IMR-90 (cell line): ENCODE measurements at regions not wholly inside any gene's neighbourhood (a gene's known extent, or its start where the extent isn't known, plus 50 kb on each side); places are given as distances from the start of the nearest gene placed in this dataset.

ENCODE experiments used
- ATAC-seq: fragments of 200-7000 bp; cut with Tn5 transposase; 2 replicates; pipeline ENCODE4 v1.9.1; 2020; ENCODE audit warnings: low read depth, mild to moderate bottlenecking, moderate library complexity
- BruUV-seq: library from RNA; stranded (reverse); fragments of 400-500 nt; replicated peaks from 2 replicates; lab custom pipeline; 2021; lab: Mats Ljungman, UMichigan
- CTCF ChIA-PET: fragments of 300-600 bp; formaldehyde crosslinking; extraction: SDS; loops from one replicate; lab custom pipeline; 2021; ENCODE audit warnings: antibody characterized with exemption; lab: Yijun Ruan, JAX
- POLR2A ChIA-PET: fragments of 300-600 bp; sonication (Branson Sonifier 250); formaldehyde crosslinking; loops from one replicate; lab custom pipeline; 2022; ENCODE audit warnings: antibody characterized with exemption; ENCODE audit not compliant: unreplicated experiment; lab: Charles Lee
- DNase-seq: peaks from one replicate; pipeline ENCODE4 v3.0.0; 2013
- H2AFZ ChIP-seq: replicated peaks from 2 replicates; pipeline ENCODE3; 2013; ENCODE audit warnings: low read length, mild to moderate bottlenecking; ENCODE audit not compliant: poor library complexity
- H2AK5ac ChIP-seq: 2 replicates; pipeline ENCODE4 v1.6.1; 2013; ENCODE audit warnings: low read depth, low read length, inconsistent platforms
- H2AK9ac ChIP-seq: replicated peaks from 2 replicates; pipeline ENCODE3; 2013; ENCODE audit warnings: mild to moderate bottlenecking, low read depth, low read length, moderate library complexity; ENCODE audit not compliant: poor library complexity
- H2BK120ac ChIP-seq: 2 replicates; pipeline ENCODE4 v1.6.1; 2013; ENCODE audit warnings: low read depth, low read length, inconsistent platforms
- H2BK15ac ChIP-seq: 3 replicates; pipeline ENCODE4 v1.6.1; 2013; ENCODE audit warnings: low read depth, low read length, inconsistent platforms
- H2BK20ac ChIP-seq: 2 replicates; pipeline ENCODE4 v1.6.1; 2013; ENCODE audit warnings: low read depth, mild to moderate bottlenecking, inconsistent platforms, low read length, moderate library complexity
- H2BK5ac ChIP-seq: 2 replicates; pipeline ENCODE4 v1.6.1; 2013; ENCODE audit warnings: mild to moderate bottlenecking, low read depth, low read length, inconsistent platforms; ENCODE audit not compliant: poor library complexity, severe bottlenecking
- H3K14ac ChIP-seq: replicated peaks from 2 replicates; pipeline ENCODE4 v1.6.1; 2013; ENCODE audit warnings: low read depth, low read length, inconsistent platforms
- H3K18ac ChIP-seq: 2 replicates; pipeline ENCODE4 v1.6.1; 2013; ENCODE audit warnings: low read depth, low read length, control low read depth
- H3K23ac ChIP-seq: 2 replicates; pipeline ENCODE4 v1.6.1; 2013; ENCODE audit warnings: low read depth, low read length, inconsistent platforms
- H3K27ac ChIP-seq: 2 replicates; pipeline ENCODE4 v1.5.1; 2013; ENCODE audit warnings: mild to moderate bottlenecking, control low read depth, low read length; ENCODE audit not compliant: insufficient read depth
- H3K27me3 ChIP-seq: 2 replicates; pipeline ENCODE4 v1.6.1; 2013; ENCODE audit warnings: low read length; ENCODE audit not compliant: control insufficient read depth, insufficient read depth
- H3K36me3 ChIP-seq: 2 replicates; pipeline ENCODE4 v1.6.1; 2013; ENCODE audit warnings: low read length, mixed read lengths; ENCODE audit not compliant: control insufficient read depth, insufficient read depth
- H3K4ac ChIP-seq: 2 replicates; pipeline ENCODE4 v1.6.1; 2013; ENCODE audit warnings: low read depth, low read length, inconsistent platforms
- H3K4me1 ChIP-seq: 2 replicates; pipeline ENCODE4 v1.6.1; 2013; ENCODE audit warnings: low read length, mixed read lengths; ENCODE audit not compliant: control insufficient read depth, insufficient read depth
- H3K4me2 ChIP-seq: 2 replicates; pipeline ENCODE4 v1.6.1; 2013; ENCODE audit warnings: low read depth, mild to moderate bottlenecking, control low read depth, low read length, moderate library complexity
- H3K4me3 ChIP-seq: 2 replicates; pipeline ENCODE4 v1.5.1; 2013; ENCODE audit warnings: low read depth, mild to moderate bottlenecking, control low read depth, low read length, moderate library complexity; ENCODE audit not compliant: insufficient read depth
- H3K56ac ChIP-seq: 2 replicates; pipeline ENCODE4 v1.6.1; 2013; ENCODE audit warnings: low read length, inconsistent platforms; ENCODE audit not compliant: insufficient read depth; ENCODE audit errors: extremely low read depth
- H3K79me1 ChIP-seq, 2 experiments: 2 replicates each; pipeline ENCODE4 v1.6.1; 2013; ENCODE audit warnings: low read length in 2 of 2, inconsistent platforms in 1 of 2, low read depth in 1 of 2
- H3K9ac ChIP-seq: 2 replicates; pipeline ENCODE4 v1.6.1; 2013; ENCODE audit warnings: low read depth, low read length, control low read depth
- H3K9me1 ChIP-seq: 2 replicates; pipeline ENCODE4 v1.6.1; 2013; ENCODE audit warnings: low read length, inconsistent platforms; ENCODE audit not compliant: insufficient read depth
- H3K9me3 ChIP-seq: 2 replicates; pipeline ENCODE4 v1.6.1; 2013; ENCODE audit warnings: low read length; ENCODE audit not compliant: control insufficient read depth, insufficient read depth
- H4K20me1 ChIP-seq: 2 replicates; pipeline ENCODE4 v1.6.1; 2013; ENCODE audit warnings: low read length, inconsistent platforms; ENCODE audit not compliant: insufficient read depth
- H4K5ac ChIP-seq: 2 replicates; pipeline ENCODE4 v1.6.1; 2013; ENCODE audit warnings: mild to moderate bottlenecking, low read depth, low read length, control low read depth
- H4K8ac ChIP-seq, 2 experiments: 2 replicates each; pipeline ENCODE4 v1.6.1; 2013; ENCODE audit warnings: low read depth in 2 of 2, low read length in 2 of 2, control low read depth in 1 of 2, inconsistent platforms in 1 of 2
- H4K91ac ChIP-seq: 2 replicates; pipeline ENCODE4 v1.6.1; 2013; ENCODE audit warnings: low read depth, low read length, inconsistent platforms; ENCODE audit not compliant: insufficient read depth
- BHLHE40 ChIP-seq: fragments of 150-350 bp; IDR thresholded peaks from 2 replicates; pipeline ENCODE4 v1.6.1; 2016; ENCODE audit warnings: mild to moderate bottlenecking, low read depth, low read length
- CEBPB ChIP-seq: IDR thresholded peaks from 2 replicates; pipeline ENCODE4 v1.6.1; 2012; ENCODE audit warnings: low read depth, low read length, improper control_type of control experiment
- CHD1 ChIP-seq: IDR thresholded peaks from 2 replicates; pipeline ENCODE4 v1.6.1; 2012; ENCODE audit warnings: low read depth, low read length, improper control_type of control experiment
- ELK1 ChIP-seq: fragments of 150-350 bp; IDR thresholded peaks from 2 replicates; pipeline ENCODE4 v1.6.1; 2016; ENCODE audit warnings: low read depth, mild to moderate bottlenecking, low read length, moderate library complexity, borderline replicate concordance
- FOS ChIP-seq: fragments of 150-350 bp; IDR thresholded peaks from 2 replicates; pipeline ENCODE4 v1.6.1; 2016; ENCODE audit warnings: low read depth, low read length
- MAFK ChIP-seq: IDR thresholded peaks from 2 replicates; pipeline ENCODE4 v1.6.1; 2012; ENCODE audit warnings: low read depth, low read length, improper control_type of control experiment
- MAZ ChIP-seq: IDR thresholded peaks from 2 replicates; pipeline ENCODE4 v1.6.1; 2012; ENCODE audit warnings: low read depth, mild to moderate bottlenecking, low read length, improper control_type of control experiment, moderate library complexity, borderline replicate concordance
- MXI1 ChIP-seq: IDR thresholded peaks from 2 replicates; pipeline ENCODE4 v1.6.1; 2012; ENCODE audit warnings: low read depth, mild to moderate bottlenecking, low read length, moderate library complexity, borderline replicate concordance
- NFE2L2 ChIP-seq: fragments of 150-350 bp; IDR thresholded peaks from 2 replicates; pipeline ENCODE4 v1.6.1; 2016; ENCODE audit warnings: low read depth, mild to moderate bottlenecking, low read length
- POLR2A ChIP-seq: IDR thresholded peaks from 2 replicates; pipeline ENCODE4 v1.6.1; 2012; ENCODE audit warnings: mild to moderate bottlenecking, low read depth, low read length
- RAD21 ChIP-seq: IDR thresholded peaks from 2 replicates; pipeline ENCODE4 v1.6.1; 2012; ENCODE audit warnings: low read length, improper control_type of control experiment
- RCOR1 ChIP-seq: IDR thresholded peaks from 2 replicates; pipeline ENCODE4 v1.6.1; 2012; ENCODE audit warnings: mild to moderate bottlenecking, low read length, improper control_type of control experiment; ENCODE audit not compliant: insufficient replicate concordance
- RFX5 ChIP-seq: IDR thresholded peaks from 2 replicates; pipeline ENCODE4 v1.8.0; 2012; ENCODE audit warnings: low read depth, mild to moderate bottlenecking, low read length, moderate library complexity
- SMC3 ChIP-seq: fragments of 150-350 bp; IDR thresholded peaks from 2 replicates; pipeline ENCODE4 v1.6.1; 2016; ENCODE audit warnings: low read depth, mild to moderate bottlenecking, antibody characterized with exemption, low read length, moderate library complexity
- USF2 ChIP-seq: fragments of 150-350 bp; IDR thresholded peaks from 2 replicates; pipeline ENCODE4 v1.6.1; 2017; ENCODE audit warnings: mild to moderate bottlenecking, antibody characterized with exemption, low read length, low read depth
- WGBS, 2 experiments: methylation state at CpG; one replicate each; pipeline versions ENCODE4 v1.1.5 to v1.1.7; 2013; ENCODE audit warnings: missing lambda C conversion rate in 2 of 2; ENCODE audit not compliant: insufficient read length in 1 of 2; ENCODE audit errors: extremely low coverage in 2 of 2; 5-methylcytosine and 5-hydroxymethylcytosine counted together
- dilution Hi-C: fragments of 300-500 bp; cut with HindIII; formaldehyde crosslinking; loops from one replicate; pipeline ENCODE4 v1.14.3; 2018; ENCODE audit warnings: low sequenced_read_pairs; ENCODE audit not compliant: unreplicated experiment
- in situ Hi-C: fragments of 300-500 bp; cut with MboI; formaldehyde crosslinking; loops from 3 replicates; pipeline ENCODE4 v1.14.3; 2019; ENCODE audit warnings: low sequenced_read_pairs, inconsistent platforms, mixed read lengths
- intact Hi-C: fragments of 100-400 bp; cut with micrococcal nuclease; formaldehyde crosslinking; loops from 2 replicates; pipeline ENCODE4 v1.10.0; 2022
- TF ChIP-seq, protein P1 (sequence below): conservative IDR thresholded peaks from 2 replicates; pipeline ENCODE4 v1.5.1; 2012; ENCODE audit warnings: mild to moderate bottlenecking, low read depth, low read length, improper control_type of control experiment

DNA sequence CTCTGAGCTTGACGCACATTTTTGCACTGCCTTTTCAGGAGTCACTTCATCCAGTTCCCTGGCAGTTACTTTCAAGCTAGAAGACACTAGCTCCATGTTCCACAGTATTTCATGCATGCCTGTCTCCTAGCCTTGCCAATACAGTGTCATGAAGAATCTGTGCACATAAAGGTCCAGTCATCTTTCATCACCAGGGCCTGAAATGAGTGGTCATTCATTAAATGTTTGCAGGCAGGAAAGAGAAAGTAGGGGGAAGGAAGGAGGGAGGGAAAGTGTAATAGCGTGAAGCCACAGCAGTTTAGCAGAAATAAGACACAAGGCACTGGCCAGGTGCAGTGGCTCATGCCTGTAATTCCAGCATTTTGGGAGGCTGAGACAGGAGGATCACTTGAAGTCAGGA lies 92.4 kb upstream of the COPS8 start:
- no peak overlapping the region for H3K56ac ChIP-seq
- H3K9me3 ChIP-seq, result no peaks in the 10 kb centered on the region
- H2BK120ac ChIP-seq, result no peak overlapping the region
- H3K9me1 ChIP-seq, result no peaks in the 10 kb centered on the region
- no peak overlapping the region for H3K14ac ChIP-seq
- no peak overlapping the region for H3K4ac ChIP-seq
- dilution Hi-C loops (no loop called here), in situ Hi-C loops (no loop called here), intact Hi-C loops (no loop called here)
- no peaks in the 10 kb centered on the region for H3K79me1 ChIP-seq
- POLR2A ChIA-PET, result no interaction called here
- H4K20me1 ChIP-seq, result no peaks in the 10 kb centered on the region
- H3K23ac ChIP-seq, result no peak overlapping the region; the same call in 1 of the 2 replicates
- H2AFZ ChIP-seq, result no peak overlapping the region
- H3K9ac ChIP-seq, result no peak overlapping the region
- no peaks in the 10 kb centered on the region for H3K36me3 ChIP-seq
- H3K4me1 ChIP-seq, result no peaks in the 10 kb centered on the region
- H2BK20ac ChIP-seq, result no peak overlapping the region
- BruUV-seq, result no TSS peak
- no peak overlapping the region for H3K18ac ChIP-seq
- ATAC-seq (no peak), DNase-seq (no peak)
- no peak overlapping the region for H3K27ac ChIP-seq
- H2BK15ac ChIP-seq, result no peak overlapping the region
- 39% methylated on average over 2 of the region's 2 CpGs; no CpG with 5 or more reads in 1 of the 2 experiments for WGBS, 2 experiments
- no peak overlapping the region for H4K91ac ChIP-seq
- no peak overlapping the region for H3K4me3 ChIP-seq
- peaks cover 28% of the 10 kb centered on the region for H3K27me3 ChIP-seq
- H2BK5ac ChIP-seq, result no peak overlapping the region
- no peak overlapping the region for H3K4me2 ChIP-seq
- CTCF ChIA-PET, result no interaction called here
- H4K5ac ChIP-seq, result no peak overlapping the region
- H2AK9ac ChIP-seq, result no peak overlapping the region
- H2AK5ac ChIP-seq, result no peak overlapping the region
- TF ChIP-seq, protein P1, sequence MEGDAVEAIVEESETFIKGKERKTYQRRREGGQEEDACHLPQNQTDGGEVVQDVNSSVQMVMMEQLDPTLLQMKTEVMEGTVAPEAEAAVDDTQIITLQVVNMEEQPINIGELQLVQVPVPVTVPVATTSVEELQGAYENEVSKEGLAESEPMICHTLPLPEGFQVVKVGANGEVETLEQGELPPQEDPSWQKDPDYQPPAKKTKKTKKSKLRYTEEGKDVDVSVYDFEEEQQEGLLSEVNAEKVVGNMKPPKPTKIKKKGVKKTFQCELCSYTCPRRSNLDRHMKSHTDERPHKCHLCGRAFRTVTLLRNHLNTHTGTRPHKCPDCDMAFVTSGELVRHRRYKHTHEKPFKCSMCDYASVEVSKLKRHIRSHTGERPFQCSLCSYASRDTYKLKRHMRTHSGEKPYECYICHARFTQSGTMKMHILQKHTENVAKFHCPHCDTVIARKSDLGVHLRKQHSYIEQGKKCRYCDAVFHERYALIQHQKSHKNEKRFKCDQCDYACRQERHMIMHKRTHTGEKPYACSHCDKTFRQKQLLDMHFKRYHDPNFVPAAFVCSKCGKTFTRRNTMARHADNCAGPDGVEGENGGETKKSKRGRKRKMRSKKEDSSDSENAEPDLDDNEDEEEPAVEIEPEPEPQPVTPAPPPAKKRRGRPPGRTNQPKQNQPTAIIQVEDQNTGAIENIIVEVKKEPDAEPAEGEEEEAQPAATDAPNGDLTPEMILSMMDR, result no peak
- no peak for TF ChIP-seq MAFK
- no peak for TF ChIP-seq MAZ
- no peak for TF ChIP-seq BHLHE40
- no peak for TF ChIP-seq RCOR1
- no peak for TF ChIP-seq POLR2A
- no peak for TF ChIP-seq CHD1
- TF ChIP-seq USF2, result no peak
- no peak for TF ChIP-seq RAD21
- TF ChIP-seq CEBPB, result no peak
- no peak for TF ChIP-seq RFX5
- TF ChIP-seq NFE2L2, result no peak
- no peak for TF ChIP-seq ELK1
- no peak for TF ChIP-seq FOS
- TF ChIP-seq SMC3, result no peak
- no peak for TF ChIP-seq MXI1
- no peak overlapping the region for H4K8ac ChIP-seq
